ENCODE measurements at regions not wholly inside any gene's neighbourhood (a gene's known extent, or its start where the extent isn't known, plus 50 kb on each side); places are given as distances from the start of the nearest gene placed in this dataset.

GRCh38 chr7:138292951-138293350 is 167.1 kb upstream of the TRIM24 start:
- no peaks in the 10 kb centered on the region for H3K27me3 ChIP-seq
- no peak for DNase-seq
- H3K27ac ChIP-seq = no peak overlapping the region
- 71 to 77% (median 77%) methylated on average over 3 of the region's 3 CpGs for WGBS, 3 donors
- H3K4me1 ChIP-seq (ENCODE audit: insufficient read depth) = peaks cover 3% of the 10 kb centered on the region
- no peaks in the 10 kb centered on the region for H3K9me3 ChIP-seq
- H3K4me3 ChIP-seq = no peak overlapping the region
- intact Hi-C loops (cut with DNase I) = loop anchor here in 1 of 4 donors (10.0 kb wide), 1 partner anchor 82 kb away; no protein-coding TSS in a partner anchor
- H3K36me3 ChIP-seq = no peaks in the 10 kb centered on the region
- TF ChIP-seq CTCF (IDR thresholded peaks at IDR 0.05) (no peak), EP300 (IDR thresholded peaks at IDR 0.05) (no peak), POLR2A (IDR thresholded peaks at IDR 0.05) (no peak)

DNA sequence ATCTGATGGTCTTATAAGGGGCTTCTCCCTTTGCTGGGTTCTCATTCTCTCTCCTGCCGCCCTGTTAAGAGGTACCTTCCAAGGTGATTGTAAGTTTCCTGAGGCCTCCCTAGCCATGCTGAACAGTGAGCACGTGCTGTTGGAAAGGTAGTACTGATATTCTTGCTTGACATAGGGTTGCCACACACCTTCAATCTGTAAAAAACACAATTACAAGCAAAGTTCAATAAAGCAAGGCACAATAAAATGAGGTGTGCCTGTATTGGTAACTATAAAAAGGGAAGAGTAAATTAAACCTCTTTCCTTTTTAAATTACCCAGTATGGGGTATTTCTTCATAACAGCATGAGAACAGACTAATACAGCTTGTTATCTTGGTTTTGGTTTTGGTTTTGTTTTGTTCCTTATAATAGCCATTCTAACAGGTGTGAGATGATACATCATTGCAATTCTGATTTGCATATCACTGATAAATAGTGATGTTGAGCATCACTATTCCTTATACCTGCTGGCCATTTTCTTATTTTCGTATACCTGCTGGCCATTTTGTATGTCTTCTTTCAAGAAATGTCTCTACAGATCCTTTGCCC is 164.9 kb upstream of the TRIM24 start:
- WGBS, 3 donors = 60 to 86% (median 62%) methylated on average over 3 of the region's 3 CpGs
- DNase-seq = no peak
- Histone ChIP-seq H3K9me3 (no peaks in the 10 kb centered on the region), H3K27me3 (no peaks in the 10 kb centered on the region), H3K36me3 (no peaks in the 10 kb centered on the region), H3K4me1 (ENCODE audit: insufficient read depth) (peaks cover 3% of the 10 kb centered on the region), H3K27ac (no peak overlapping the region), H3K4me3 (no peak overlapping the region)
- intact Hi-C loops (cut with DNase I) = loop anchor here in 1 of 4 donors (10.0 kb wide), 1 partner anchor 80 kb away; no protein-coding TSS in a partner anchor
- TF ChIP-seq EP300 (IDR thresholded peaks at IDR 0.05) (no peak), POLR2A (IDR thresholded peaks at IDR 0.05) (no peak), CTCF (IDR thresholded peaks at IDR 0.05) (no peak)

DNA sequence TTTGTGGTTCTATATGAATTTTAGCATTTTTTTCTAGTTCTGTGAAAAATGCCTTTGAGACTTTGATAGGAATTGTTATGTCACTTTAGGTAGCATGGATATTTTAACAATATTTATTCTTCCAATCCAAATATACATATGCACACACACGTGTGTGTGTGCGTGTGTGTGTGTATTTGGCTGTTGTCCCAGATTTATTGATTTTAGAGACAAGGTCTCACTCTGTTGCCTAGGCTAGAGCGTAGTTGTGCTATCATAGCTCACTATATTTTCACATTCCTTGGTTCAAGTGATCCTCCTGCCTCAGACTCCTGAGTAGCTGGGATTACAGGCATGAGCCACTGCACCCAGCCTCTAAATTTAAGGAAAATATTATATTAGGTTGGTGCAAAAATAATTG is 162.5 kb upstream of the TRIM24 start:
- Histone ChIP-seq H3K27me3 (no peaks in the 10 kb centered on the region), H3K36me3 (no peaks in the 10 kb centered on the region), H3K27ac (no peak overlapping the region), H3K4me1 (ENCODE audit: insufficient read depth) (peaks cover 3% of the 10 kb centered on the region), H3K4me3 (no peak overlapping the region), H3K9me3 (no peaks in the 10 kb centered on the region)
- intact Hi-C loops (cut with DNase I) = loop anchor here in 1 of 4 donors (10.0 kb wide), 1 partner anchor 77 kb away; no protein-coding TSS in a partner anchor
- no peak for DNase-seq
- 84 to 88% (median 85%) methylated on average over 3 of the region's 3 CpGs for WGBS, 3 donors
- TF ChIP-seq CTCF (IDR thresholded peaks at IDR 0.05) (no peak), POLR2A (IDR thresholded peaks at IDR 0.05) (no peak), EP300 (IDR thresholded peaks at IDR 0.05) (no peak)

DNA sequence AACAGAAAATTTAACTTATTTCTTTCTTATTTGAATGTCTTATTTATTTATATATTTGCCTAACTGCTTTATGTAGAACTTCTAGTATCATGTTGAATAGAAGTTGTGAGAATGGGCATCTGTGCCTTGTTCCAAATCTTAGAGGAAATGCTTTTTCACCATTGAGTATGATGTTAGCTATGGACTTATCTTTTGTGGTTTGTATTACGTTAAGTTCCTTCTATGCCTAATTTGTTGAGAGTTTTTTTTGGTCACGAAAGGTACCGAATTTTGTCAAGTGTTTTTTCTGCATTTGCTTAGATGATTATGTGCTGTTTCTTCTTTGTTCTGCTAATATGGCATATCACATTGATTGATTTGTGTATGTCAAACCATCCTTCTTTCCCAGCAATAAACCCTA is 161.0 kb upstream of the TRIM24 start:
- Histone ChIP-seq H3K4me3 (no peak overlapping the region), H3K27ac (no peak overlapping the region), H3K27me3 (no peaks in the 10 kb centered on the region), H3K36me3 (no peaks in the 10 kb centered on the region), H3K9me3 (no peaks in the 10 kb centered on the region), H3K4me1 (ENCODE audit: insufficient read depth) (peaks cover 3% of the 10 kb centered on the region)
- DNase-seq = no peak
- intact Hi-C loops (cut with DNase I) = loop anchor here in 1 of 4 donors (10.0 kb wide), 1 partner anchor 76 kb away; no protein-coding TSS in a partner anchor
- TF ChIP-seq POLR2A (IDR thresholded peaks at IDR 0.05) = no peak
- TF ChIP-seq CTCF (IDR thresholded peaks at IDR 0.05) = no peak
- no peak for TF ChIP-seq EP300 (IDR thresholded peaks at IDR 0.05)
- 76 to 88% (median 81%) methylated on average over 3 of the region's 3 CpGs for WGBS, 3 donors
